IMR-90 (cell line): ENCODE measurements at regions not wholly inside any gene's neighbourhood (a gene's known extent, or its start where the extent isn't known, plus 50 kb on each side); places are given as distances from the start of the nearest gene placed in this dataset.

Experiments
- ATAC-seq: fragments of 200-7000 bp; cut with Tn5 transposase; 2 replicates; pipeline ENCODE4 v1.9.1; 2020; ENCODE audit warnings: low read depth, mild to moderate bottlenecking, moderate library complexity
- BruUV-seq: library from RNA; stranded (reverse); fragments of 400-500 nt; replicated peaks from 2 replicates; lab custom pipeline; 2021; lab: Mats Ljungman, UMichigan
- CTCF ChIA-PET: fragments of 300-600 bp; formaldehyde crosslinking; extraction: SDS; loops from one replicate; lab custom pipeline; 2021; ENCODE audit warnings: antibody characterized with exemption; lab: Yijun Ruan, JAX
- POLR2A ChIA-PET: fragments of 300-600 bp; sonication (Branson Sonifier 250); formaldehyde crosslinking; loops from one replicate; lab custom pipeline; 2022; ENCODE audit warnings: antibody characterized with exemption; ENCODE audit not compliant: unreplicated experiment; lab: Charles Lee
- DNase-seq: peaks from one replicate; pipeline ENCODE4 v3.0.0; 2013
- H2AFZ ChIP-seq: replicated peaks from 2 replicates; pipeline ENCODE3; 2013; ENCODE audit warnings: low read length, mild to moderate bottlenecking; ENCODE audit not compliant: poor library complexity
- H2AK5ac ChIP-seq: 2 replicates; pipeline ENCODE4 v1.6.1; 2013; ENCODE audit warnings: low read depth, low read length, inconsistent platforms
- H2AK9ac ChIP-seq: replicated peaks from 2 replicates; pipeline ENCODE3; 2013; ENCODE audit warnings: mild to moderate bottlenecking, low read depth, low read length, moderate library complexity; ENCODE audit not compliant: poor library complexity
- H2BK120ac ChIP-seq: 2 replicates; pipeline ENCODE4 v1.6.1; 2013; ENCODE audit warnings: low read depth, low read length, inconsistent platforms
- H2BK15ac ChIP-seq: 3 replicates; pipeline ENCODE4 v1.6.1; 2013; ENCODE audit warnings: low read depth, low read length, inconsistent platforms
- H2BK20ac ChIP-seq: 2 replicates; pipeline ENCODE4 v1.6.1; 2013; ENCODE audit warnings: low read depth, mild to moderate bottlenecking, inconsistent platforms, low read length, moderate library complexity
- H2BK5ac ChIP-seq: 2 replicates; pipeline ENCODE4 v1.6.1; 2013; ENCODE audit warnings: mild to moderate bottlenecking, low read depth, low read length, inconsistent platforms; ENCODE audit not compliant: poor library complexity, severe bottlenecking
- H3K14ac ChIP-seq: replicated peaks from 2 replicates; pipeline ENCODE4 v1.6.1; 2013; ENCODE audit warnings: low read depth, low read length, inconsistent platforms
- H3K18ac ChIP-seq: 2 replicates; pipeline ENCODE4 v1.6.1; 2013; ENCODE audit warnings: low read depth, low read length, control low read depth
- H3K23ac ChIP-seq: 2 replicates; pipeline ENCODE4 v1.6.1; 2013; ENCODE audit warnings: low read depth, low read length, inconsistent platforms
- H3K27ac ChIP-seq: 2 replicates; pipeline ENCODE4 v1.5.1; 2013; ENCODE audit warnings: mild to moderate bottlenecking, control low read depth, low read length; ENCODE audit not compliant: insufficient read depth
- H3K27me3 ChIP-seq: 2 replicates; pipeline ENCODE4 v1.6.1; 2013; ENCODE audit warnings: low read length; ENCODE audit not compliant: control insufficient read depth, insufficient read depth
- H3K36me3 ChIP-seq: 2 replicates; pipeline ENCODE4 v1.6.1; 2013; ENCODE audit warnings: low read length, mixed read lengths; ENCODE audit not compliant: control insufficient read depth, insufficient read depth
- H3K4ac ChIP-seq: 2 replicates; pipeline ENCODE4 v1.6.1; 2013; ENCODE audit warnings: low read depth, low read length, inconsistent platforms
- H3K4me1 ChIP-seq: 2 replicates; pipeline ENCODE4 v1.6.1; 2013; ENCODE audit warnings: low read length, mixed read lengths; ENCODE audit not compliant: control insufficient read depth, insufficient read depth
- H3K4me2 ChIP-seq: 2 replicates; pipeline ENCODE4 v1.6.1; 2013; ENCODE audit warnings: low read depth, mild to moderate bottlenecking, control low read depth, low read length, moderate library complexity
- H3K4me3 ChIP-seq: 2 replicates; pipeline ENCODE4 v1.5.1; 2013; ENCODE audit warnings: low read depth, mild to moderate bottlenecking, control low read depth, low read length, moderate library complexity; ENCODE audit not compliant: insufficient read depth
- H3K56ac ChIP-seq: 2 replicates; pipeline ENCODE4 v1.6.1; 2013; ENCODE audit warnings: low read length, inconsistent platforms; ENCODE audit not compliant: insufficient read depth; ENCODE audit errors: extremely low read depth
- H3K79me1 ChIP-seq, 2 experiments: 2 replicates each; pipeline ENCODE4 v1.6.1; 2013; ENCODE audit warnings: low read length in 2 of 2, inconsistent platforms in 1 of 2, low read depth in 1 of 2
- H3K9ac ChIP-seq: 2 replicates; pipeline ENCODE4 v1.6.1; 2013; ENCODE audit warnings: low read depth, low read length, control low read depth
- H3K9me1 ChIP-seq: 2 replicates; pipeline ENCODE4 v1.6.1; 2013; ENCODE audit warnings: low read length, inconsistent platforms; ENCODE audit not compliant: insufficient read depth
- H3K9me3 ChIP-seq: 2 replicates; pipeline ENCODE4 v1.6.1; 2013; ENCODE audit warnings: low read length; ENCODE audit not compliant: control insufficient read depth, insufficient read depth
- H4K20me1 ChIP-seq: 2 replicates; pipeline ENCODE4 v1.6.1; 2013; ENCODE audit warnings: low read length, inconsistent platforms; ENCODE audit not compliant: insufficient read depth
- H4K5ac ChIP-seq: 2 replicates; pipeline ENCODE4 v1.6.1; 2013; ENCODE audit warnings: mild to moderate bottlenecking, low read depth, low read length, control low read depth
- H4K8ac ChIP-seq, 2 experiments: 2 replicates each; pipeline ENCODE4 v1.6.1; 2013; ENCODE audit warnings: low read depth in 2 of 2, low read length in 2 of 2, control low read depth in 1 of 2, inconsistent platforms in 1 of 2
- H4K91ac ChIP-seq: 2 replicates; pipeline ENCODE4 v1.6.1; 2013; ENCODE audit warnings: low read depth, low read length, inconsistent platforms; ENCODE audit not compliant: insufficient read depth
- BHLHE40 ChIP-seq: fragments of 150-350 bp; IDR thresholded peaks from 2 replicates; pipeline ENCODE4 v1.6.1; 2016; ENCODE audit warnings: mild to moderate bottlenecking, low read depth, low read length
- CEBPB ChIP-seq: IDR thresholded peaks from 2 replicates; pipeline ENCODE4 v1.6.1; 2012; ENCODE audit warnings: low read depth, low read length, improper control_type of control experiment
- CHD1 ChIP-seq: IDR thresholded peaks from 2 replicates; pipeline ENCODE4 v1.6.1; 2012; ENCODE audit warnings: low read depth, low read length, improper control_type of control experiment
- FOS ChIP-seq: fragments of 150-350 bp; IDR thresholded peaks from 2 replicates; pipeline ENCODE4 v1.6.1; 2016; ENCODE audit warnings: low read depth, low read length
- MAZ ChIP-seq: IDR thresholded peaks from 2 replicates; pipeline ENCODE4 v1.6.1; 2012; ENCODE audit warnings: low read depth, mild to moderate bottlenecking, low read length, improper control_type of control experiment, moderate library complexity, borderline replicate concordance
- MXI1 ChIP-seq: IDR thresholded peaks from 2 replicates; pipeline ENCODE4 v1.6.1; 2012; ENCODE audit warnings: low read depth, mild to moderate bottlenecking, low read length, moderate library complexity, borderline replicate concordance
- NFE2L2 ChIP-seq: fragments of 150-350 bp; IDR thresholded peaks from 2 replicates; pipeline ENCODE4 v1.6.1; 2016; ENCODE audit warnings: low read depth, mild to moderate bottlenecking, low read length
- POLR2A ChIP-seq: IDR thresholded peaks from 2 replicates; pipeline ENCODE4 v1.6.1; 2012; ENCODE audit warnings: mild to moderate bottlenecking, low read depth, low read length
- RAD21 ChIP-seq: IDR thresholded peaks from 2 replicates; pipeline ENCODE4 v1.6.1; 2012; ENCODE audit warnings: low read length, improper control_type of control experiment
- RCOR1 ChIP-seq: IDR thresholded peaks from 2 replicates; pipeline ENCODE4 v1.6.1; 2012; ENCODE audit warnings: mild to moderate bottlenecking, low read length, improper control_type of control experiment; ENCODE audit not compliant: insufficient replicate concordance
- RFX5 ChIP-seq: IDR thresholded peaks from 2 replicates; pipeline ENCODE4 v1.8.0; 2012; ENCODE audit warnings: low read depth, mild to moderate bottlenecking, low read length, moderate library complexity
- SMC3 ChIP-seq: fragments of 150-350 bp; IDR thresholded peaks from 2 replicates; pipeline ENCODE4 v1.6.1; 2016; ENCODE audit warnings: low read depth, mild to moderate bottlenecking, antibody characterized with exemption, low read length, moderate library complexity
- WGBS, 2 experiments: methylation state at CpG; one replicate each; pipeline versions ENCODE4 v1.1.5 to v1.1.7; 2013; ENCODE audit warnings: missing lambda C conversion rate in 2 of 2; ENCODE audit not compliant: insufficient read length in 1 of 2; ENCODE audit errors: extremely low coverage in 2 of 2; 5-methylcytosine and 5-hydroxymethylcytosine counted together
- dilution Hi-C: fragments of 300-500 bp; cut with HindIII; formaldehyde crosslinking; loops from one replicate; pipeline ENCODE4 v1.14.3; 2018; ENCODE audit warnings: low sequenced_read_pairs; ENCODE audit not compliant: unreplicated experiment
- in situ Hi-C: fragments of 300-500 bp; cut with MboI; formaldehyde crosslinking; loops from 3 replicates; pipeline ENCODE4 v1.14.3; 2019; ENCODE audit warnings: low sequenced_read_pairs, inconsistent platforms, mixed read lengths
- intact Hi-C: fragments of 100-400 bp; cut with micrococcal nuclease; formaldehyde crosslinking; loops from 2 replicates; pipeline ENCODE4 v1.10.0; 2022
- TF ChIP-seq, protein P1 (sequence below): conservative IDR thresholded peaks from 2 replicates; pipeline ENCODE4 v1.5.1; 2012; ENCODE audit warnings: mild to moderate bottlenecking, low read depth, low read length, improper control_type of control experiment
- TF ChIP-seq, protein P2 (sequence below): fragments of 150-350 bp; IDR thresholded peaks from 2 replicates; pipeline ENCODE4 v1.6.1; 2016; ENCODE audit warnings: low read depth, mild to moderate bottlenecking, low read length, moderate library complexity, borderline replicate concordance
- TF ChIP-seq, protein P3 (sequence below): fragments of 150-350 bp; IDR thresholded peaks from 2 replicates; pipeline ENCODE4 v1.6.1; 2017; ENCODE audit warnings: mild to moderate bottlenecking, antibody characterized with exemption, low read length, low read depth

DNA sequence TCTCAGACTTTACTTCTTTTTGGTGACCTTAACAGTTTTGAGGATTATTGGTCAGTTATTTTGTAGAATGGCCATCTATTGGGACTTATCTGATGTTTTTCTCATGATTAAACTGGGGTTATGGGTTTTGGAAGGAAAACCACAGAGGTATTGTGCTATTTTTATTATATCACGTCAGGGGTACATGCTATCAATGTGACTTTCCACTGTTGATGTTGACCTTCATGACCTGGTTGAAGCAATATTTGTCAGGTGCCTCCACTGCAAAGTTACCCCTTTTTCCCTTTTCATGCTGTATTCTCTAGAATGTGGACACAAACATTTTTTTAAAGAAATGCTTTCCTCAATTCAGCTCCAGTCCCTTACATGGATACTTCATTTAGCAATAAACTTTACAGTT, 152.8 kb upstream of the TSLP start (continued):
- TF ChIP-seq RAD21, result no peak
- no peak for TF ChIP-seq RCOR1
- TF ChIP-seq SMC3, result no peak
- TF ChIP-seq MXI1, result no peak

DNA sequence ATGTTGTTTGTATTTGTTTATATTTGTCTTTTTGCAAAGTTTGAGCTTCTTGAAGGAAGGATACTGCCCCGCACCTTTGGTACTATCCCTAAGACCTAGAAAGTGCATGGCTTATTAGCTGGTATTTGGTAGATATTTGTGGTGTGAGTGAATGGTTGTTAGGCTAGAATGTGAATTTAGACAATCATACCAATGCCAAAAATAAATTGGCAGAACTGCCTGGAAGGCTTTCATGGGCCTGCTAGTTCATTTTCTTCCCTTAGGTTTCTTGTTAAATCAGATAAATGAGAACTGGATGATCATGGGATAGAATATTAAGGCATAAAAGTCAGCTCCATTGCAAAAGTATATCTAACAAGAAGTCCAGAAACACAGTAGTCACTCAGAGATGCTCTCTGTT, 147.5 kb upstream of the TSLP start:
- DNase-seq (no peak), ATAC-seq (no peak)
- ChIA-PET POLR2A (no interaction called here), CTCF (no interaction called here)
- Histone ChIP-seq H2BK120ac (no peak overlapping the region), H3K23ac (no peak overlapping the region), H3K9me1 (0 out of 2 replicates have a peak, but pooled peaks cover 4% of the 10 kb centered on the region), H3K4me1 (peaks cover 2% of the 10 kb centered on the region), H2BK20ac (no peak overlapping the region), H3K56ac (no peak overlapping the region), H3K18ac (no peak overlapping the region), H3K4me3 (no peak overlapping the region), H3K9ac (no peak overlapping the region), H3K36me3 (no peaks in the 10 kb centered on the region), H2AK9ac (no peak overlapping the region), H2BK15ac (no peak overlapping the region), H4K8ac (no peak overlapping the region), H3K4ac (no peak overlapping the region), H2BK5ac (no peak overlapping the region), H2AK5ac (no peak overlapping the region), H3K27me3 (no peaks in the 10 kb centered on the region), H3K27ac (no peak overlapping the region), H4K20me1 (no peaks in the 10 kb centered on the region), H4K91ac (no peak overlapping the region), H2AFZ (no peak overlapping the region), H4K5ac (no peak overlapping the region), H3K79me1 (no peaks in the 10 kb centered on the region), H3K4me2 (no peak overlapping the region), H3K9me3 (no peaks in the 10 kb centered on the region), H3K14ac (no peak overlapping the region)
- BruUV-seq, result no TSS peak
- WGBS, 2 experiments, result no CpG with 5 or more reads among the region's 1 CpG
- dilution Hi-C loops, result no loop called here
- in situ Hi-C loops, result no loop called here
- intact Hi-C loops, result no loop called here
- TF ChIP-seq POLR2A, result no peak
- TF ChIP-seq, protein P1, sequence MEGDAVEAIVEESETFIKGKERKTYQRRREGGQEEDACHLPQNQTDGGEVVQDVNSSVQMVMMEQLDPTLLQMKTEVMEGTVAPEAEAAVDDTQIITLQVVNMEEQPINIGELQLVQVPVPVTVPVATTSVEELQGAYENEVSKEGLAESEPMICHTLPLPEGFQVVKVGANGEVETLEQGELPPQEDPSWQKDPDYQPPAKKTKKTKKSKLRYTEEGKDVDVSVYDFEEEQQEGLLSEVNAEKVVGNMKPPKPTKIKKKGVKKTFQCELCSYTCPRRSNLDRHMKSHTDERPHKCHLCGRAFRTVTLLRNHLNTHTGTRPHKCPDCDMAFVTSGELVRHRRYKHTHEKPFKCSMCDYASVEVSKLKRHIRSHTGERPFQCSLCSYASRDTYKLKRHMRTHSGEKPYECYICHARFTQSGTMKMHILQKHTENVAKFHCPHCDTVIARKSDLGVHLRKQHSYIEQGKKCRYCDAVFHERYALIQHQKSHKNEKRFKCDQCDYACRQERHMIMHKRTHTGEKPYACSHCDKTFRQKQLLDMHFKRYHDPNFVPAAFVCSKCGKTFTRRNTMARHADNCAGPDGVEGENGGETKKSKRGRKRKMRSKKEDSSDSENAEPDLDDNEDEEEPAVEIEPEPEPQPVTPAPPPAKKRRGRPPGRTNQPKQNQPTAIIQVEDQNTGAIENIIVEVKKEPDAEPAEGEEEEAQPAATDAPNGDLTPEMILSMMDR, result no peak
- no peak for TF ChIP-seq SMC3
- no peak for TF ChIP-seq CHD1
- no peak for TF ChIP-seq FOS
- TF ChIP-seq BHLHE40, result no peak
- TF ChIP-seq RCOR1, result no peak
- TF ChIP-seq RFX5, result no peak
- no peak for TF ChIP-seq NFE2L2
- TF ChIP-seq, protein P2, sequence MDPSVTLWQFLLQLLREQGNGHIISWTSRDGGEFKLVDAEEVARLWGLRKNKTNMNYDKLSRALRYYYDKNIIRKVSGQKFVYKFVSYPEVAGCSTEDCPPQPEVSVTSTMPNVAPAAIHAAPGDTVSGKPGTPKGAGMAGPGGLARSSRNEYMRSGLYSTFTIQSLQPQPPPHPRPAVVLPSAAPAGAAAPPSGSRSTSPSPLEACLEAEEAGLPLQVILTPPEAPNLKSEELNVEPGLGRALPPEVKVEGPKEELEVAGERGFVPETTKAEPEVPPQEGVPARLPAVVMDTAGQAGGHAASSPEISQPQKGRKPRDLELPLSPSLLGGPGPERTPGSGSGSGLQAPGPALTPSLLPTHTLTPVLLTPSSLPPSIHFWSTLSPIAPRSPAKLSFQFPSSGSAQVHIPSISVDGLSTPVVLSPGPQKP, result no peak
- no peak for TF ChIP-seq RAD21
- no peak for TF ChIP-seq MXI1
- TF ChIP-seq, protein P3, sequence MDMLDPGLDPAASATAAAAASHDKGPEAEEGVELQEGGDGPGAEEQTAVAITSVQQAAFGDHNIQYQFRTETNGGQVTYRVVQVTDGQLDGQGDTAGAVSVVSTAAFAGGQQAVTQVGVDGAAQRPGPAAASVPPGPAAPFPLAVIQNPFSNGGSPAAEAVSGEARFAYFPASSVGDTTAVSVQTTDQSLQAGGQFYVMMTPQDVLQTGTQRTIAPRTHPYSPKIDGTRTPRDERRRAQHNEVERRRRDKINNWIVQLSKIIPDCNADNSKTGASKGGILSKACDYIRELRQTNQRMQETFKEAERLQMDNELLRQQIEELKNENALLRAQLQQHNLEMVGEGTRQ, result no peak
- no peak for TF ChIP-seq CEBPB
- TF ChIP-seq MAZ, result no peak
